ENCODE measurements at regions not wholly inside any gene's neighbourhood (a gene's known extent, or its start where the extent isn't known, plus 50 kb on each side); places are given as distances from the start of the nearest gene placed in this dataset.

DNA sequence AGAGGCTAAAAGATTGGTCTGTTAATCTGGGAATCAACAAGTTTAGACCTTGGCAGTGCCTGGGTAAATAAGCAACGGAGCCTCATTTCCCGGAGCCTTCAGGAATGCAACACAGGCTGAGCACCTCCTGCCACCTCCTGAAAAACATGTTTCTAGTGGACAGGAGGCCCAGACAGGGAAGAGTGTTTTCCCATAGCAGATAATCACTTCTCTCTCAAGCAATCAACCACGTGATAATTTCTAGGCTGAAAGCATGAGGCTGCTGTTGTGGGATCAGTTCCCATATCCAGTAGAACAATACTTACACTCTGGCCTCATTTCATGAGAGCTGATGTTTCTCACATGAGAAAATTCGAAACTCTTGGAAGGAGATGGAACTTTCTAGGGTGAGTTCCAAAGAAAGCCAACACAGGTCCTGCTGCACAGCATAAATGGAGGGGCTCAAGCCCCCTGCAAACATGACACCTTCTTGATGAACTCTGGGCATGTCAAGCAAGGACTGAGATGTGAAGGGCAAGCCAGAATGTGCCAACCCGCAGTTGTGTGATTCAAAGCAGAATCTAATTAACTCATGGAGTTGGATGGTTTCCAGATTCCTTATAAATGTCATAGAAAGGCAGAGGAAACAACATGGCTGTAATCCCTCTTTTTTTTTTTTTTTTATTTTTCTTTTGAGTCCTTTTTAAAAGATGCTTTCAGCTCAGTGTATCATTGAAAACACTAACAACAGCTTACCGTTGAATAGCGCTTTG, 228.5 kb upstream of the SESN3 start:
- TF ChIP-seq EZH2 (IDR thresholded peaks at IDR 0.05) (no peak), POLR2AphosphoS5 (IDR thresholded peaks at IDR 0.05; ENCODE audit: borderline replicate concordance, low read depth, low read length) (no peak)

All from SK-N-MC (cell line).